GM18499 (cell line): ENCODE measurements at regions not wholly inside any gene's neighbourhood (a gene's known extent, or its start where the extent isn't known, plus 50 kb on each side); places are given as distances from the start of the nearest gene placed in this dataset.

Experiments used
- ATAC-seq: cut with Tn5 transposase; IDR thresholded peaks from one replicate; pipeline ENCODE4 v1.9.1; 2021; ENCODE audit warnings: moderate number of reproducible peaks; ENCODE audit not compliant: insufficient read depth, unreplicated experiment

- no peak for ATAC-seq
These were observed 261.7 kb downstream of the BUD13 start for GRCh38 chr11:116510886-116511650.

GRCh38 chr11:116510166-116510565 lies 262.6 kb downstream of the BUD13 start:
- no peak for ATAC-seq

GRCh38 chr11:116509551-116509950 lies 263.2 kb downstream of the BUD13 start:
- no peak for ATAC-seq

GRCh38 chr11:116507849-116508695 lies 264.7 kb downstream of the BUD13 start:
- no peak for ATAC-seq

- ATAC-seq: no peak
These were observed 265.8 kb downstream of the BUD13 start for GRCh38 chr11:116507016-116507415.

- ATAC-seq: no peak
These were observed 266.4 kb downstream of the BUD13 start for GRCh38 chr11:116506263-116506825.

- no peak for ATAC-seq
These were observed 267.2 kb downstream of the BUD13 start for GRCh38 chr11:116505298-116506262.

GRCh38 chr11:116504541-116505297 lies 268.1 kb downstream of the BUD13 start:
- ATAC-seq: no peak

- no peak for ATAC-seq
These were observed 269.3 kb downstream of the BUD13 start for GRCh38 chr11:116503216-116504160.

GRCh38 chr11:116502641-116503061 lies 270.1 kb downstream of the BUD13 start:
- no peak for ATAC-seq

- no peak for ATAC-seq
These were observed 271.1 kb downstream of the BUD13 start for GRCh38 chr11:116501728-116502127.

- no peak for ATAC-seq
These were observed 271.7 kb downstream of the BUD13 start for GRCh38 chr11:116500947-116501602.

GRCh38 chr11:116500026-116500946 lies 272.5 kb downstream of the BUD13 start:
- ATAC-seq: no peak

- no peak for ATAC-seq
These were observed 273.3 kb downstream of the BUD13 start for GRCh38 chr11:116499396-116500003.

GRCh38 chr11:116498161-116498560 lies 274.6 kb downstream of the BUD13 start:
- no peak for ATAC-seq

GRCh38 chr11:116492600-116492999 lies 280.2 kb downstream of the BUD13 start:
- ATAC-seq: no peak
